ENCODE measurements at regions not wholly inside any gene's neighbourhood (a gene's known extent, or its start where the extent isn't known, plus 50 kb on each side); places are given as distances from the start of the nearest gene placed in this dataset.

- dilution Hi-C loops (cut with MboI; ENCODE audit: extremely low pct_ligation_motif_present, low sequenced_read_pairs), result no loop called here
- Histone ChIP-seq H3K36me3 (ENCODE audit: control insufficient read depth in 2 of 2, extremely low read depth in 1 of 2, insufficient read depth in 2 of 2, low read length in 2 of 2) (no peaks in the 10 kb centered on the region), H3K27me3 (ENCODE audit: control insufficient read depth, extremely low read depth, insufficient read depth, low read length) (no peaks in the 10 kb centered on the region), H3K27ac (ENCODE audit: control insufficient read depth, insufficient read depth, low read length) (no peak overlapping the region), H3K4me1 (ENCODE audit: control insufficient read depth, extremely low read depth, insufficient read depth, low read length) (peaks cover 5% of the 10 kb centered on the region), H3K9me3 (ENCODE audit: control insufficient read depth, low read depth, low read length) (peaks cover 1% of the 10 kb centered on the region), H4K20me1 (ENCODE audit: control insufficient read depth, extremely low read depth, insufficient read depth, low read length) (no peaks in the 10 kb centered on the region), H3K4me3 (ENCODE audit: control insufficient read depth in 2 of 3, extremely low read depth in 1 of 3, insufficient read depth in 2 of 3, low read depth in 1 of 3, low read length in 3 of 3) (no peak overlapping the region), H3K9ac (ENCODE audit: control insufficient read depth, extremely low read depth, insufficient read depth, low read length) (no peak overlapping the region), H3K9me1 (ENCODE audit: control insufficient read depth, extremely low read depth, insufficient read depth, low read length) (no peaks in the 10 kb centered on the region), H3K4me2 (ENCODE audit: control insufficient read depth, extremely low read depth, insufficient read depth, low read depth, low read length) (no peak overlapping the region), H3K79me2 (ENCODE audit: control insufficient read depth, insufficient read depth, low read length) (no peaks in the 10 kb centered on the region), H2AFZ (ENCODE audit: control insufficient read depth, low read length) (no peak overlapping the region)
- FAIRE-seq (peak; percentile 68), DNase-seq (ENCODE audit: low read depth, low spot score) (no peak)
- no peak for TF ChIP-seq EZH2 (IDR thresholded peaks at IDR 0.05; ENCODE audit: low read length)
- TF ChIP-seq CTCF (optimal IDR thresholded peaks at IDR 0.05 in 1 of 3, IDR thresholded peaks at IDR 0.05 in 1 of 3, conservative IDR thresholded peaks at IDR 0.05 in 1 of 3; ENCODE audit: extremely low read depth in 1 of 3, insufficient read depth in 2 of 3, low read length in 3 of 3), result no peak
Observed at GRCh38 chr12:84191779-84192178, 720.8 kb downstream of the SLC6A15 start.

DNA sequence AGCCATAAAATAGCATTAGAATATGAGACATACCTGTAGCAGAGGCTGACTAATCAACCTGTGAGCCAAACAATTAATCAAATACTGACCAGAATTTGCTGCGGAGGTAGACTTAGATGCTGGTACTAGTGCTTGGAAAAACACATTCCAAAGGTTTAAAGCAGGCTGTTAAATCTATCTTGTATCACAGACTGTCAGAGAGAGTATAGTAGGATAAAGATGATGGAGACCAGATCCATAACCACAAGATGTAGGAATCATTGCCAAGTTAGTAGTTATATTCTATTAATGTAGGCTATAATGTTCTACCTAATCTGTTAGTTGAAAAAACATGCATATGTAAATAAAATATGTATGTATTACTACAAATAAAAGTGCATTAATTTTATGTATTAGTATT is 726.2 kb downstream of the SLC6A15 start:
- Histone ChIP-seq H2AFZ (ENCODE audit: control insufficient read depth, low read length) (no peak overlapping the region), H3K4me1 (ENCODE audit: control insufficient read depth, extremely low read depth, insufficient read depth, low read length) (peaks cover 8% of the 10 kb centered on the region), H3K4me2 (ENCODE audit: control insufficient read depth, extremely low read depth, insufficient read depth, low read depth, low read length) (no peak overlapping the region), H3K9me1 (ENCODE audit: control insufficient read depth, extremely low read depth, insufficient read depth, low read length) (no peaks in the 10 kb centered on the region), H3K9me3 (ENCODE audit: control insufficient read depth, low read depth, low read length) (no peaks in the 10 kb centered on the region), H3K36me3 (ENCODE audit: control insufficient read depth in 2 of 2, extremely low read depth in 1 of 2, insufficient read depth in 2 of 2, low read length in 2 of 2) (no peaks in the 10 kb centered on the region), H3K9ac (ENCODE audit: control insufficient read depth, extremely low read depth, insufficient read depth, low read length) (no peak overlapping the region), H3K4me3 (ENCODE audit: control insufficient read depth in 2 of 3, extremely low read depth in 1 of 3, insufficient read depth in 2 of 3, low read depth in 1 of 3, low read length in 3 of 3) (no peak overlapping the region), H3K27ac (ENCODE audit: control insufficient read depth, insufficient read depth, low read length) (no peak overlapping the region), H4K20me1 (ENCODE audit: control insufficient read depth, extremely low read depth, insufficient read depth, low read length) (no peaks in the 10 kb centered on the region), H3K27me3 (ENCODE audit: control insufficient read depth, extremely low read depth, insufficient read depth, low read length) (no peaks in the 10 kb centered on the region), H3K79me2 (ENCODE audit: control insufficient read depth, insufficient read depth, low read length) (no peaks in the 10 kb centered on the region)
- no peak for FAIRE-seq
- dilution Hi-C loops (cut with MboI; ENCODE audit: extremely low pct_ligation_motif_present, low sequenced_read_pairs), result no loop called here
- no peak for DNase-seq (ENCODE audit: low read depth, low spot score)
- no peak for TF ChIP-seq EZH2 (IDR thresholded peaks at IDR 0.05; ENCODE audit: low read length)
- TF ChIP-seq CTCF (optimal IDR thresholded peaks at IDR 0.05 in 1 of 3, IDR thresholded peaks at IDR 0.05 in 1 of 3, conservative IDR thresholded peaks at IDR 0.05 in 1 of 3; ENCODE audit: extremely low read depth in 1 of 3, insufficient read depth in 2 of 3, low read length in 3 of 3), result no peak

All from keratinocyte (primary cell).